H9 (cell line): ENCODE measurements at regions not wholly inside any gene's neighbourhood (a gene's known extent, or its start where the extent isn't known, plus 50 kb on each side); places are given as distances from the start of the nearest gene placed in this dataset.

Source experiments
- DNase-seq: peaks from one replicate; pipeline ENCODE4 v3.0.0-alpha.2; 2017
- H2AFZ ChIP-seq: one replicate; pipeline ENCODE4 v1.6.1; 2013; ENCODE audit warnings: mild to moderate bottlenecking, low read length, control low read depth, moderate library complexity
- H2AK5ac ChIP-seq: 2 replicates; pipeline ENCODE4 v1.6.1; 2013; ENCODE audit warnings: low read length, control low read depth, mixed read lengths; ENCODE audit not compliant: insufficient read length
- H2BK120ac ChIP-seq: one replicate; pipeline ENCODE4 v1.6.1; 2013; ENCODE audit warnings: low read depth, mild to moderate bottlenecking, low read length, control low read depth, inconsistent platforms; ENCODE audit not compliant: poor library complexity, severe bottlenecking
- H2BK12ac ChIP-seq: 2 replicates; pipeline ENCODE4 v1.6.1; 2013; ENCODE audit warnings: low read length, control low read depth, mixed read lengths, low read depth; ENCODE audit not compliant: insufficient read length
- H2BK15ac ChIP-seq: 2 replicates; pipeline ENCODE4 v1.6.1; 2013; ENCODE audit warnings: low read depth, low read length, control low read depth
- H2BK20ac ChIP-seq: one replicate; pipeline ENCODE4 v1.6.1; 2013; ENCODE audit warnings: low read depth, mild to moderate bottlenecking, low read length, control low read depth, inconsistent platforms; ENCODE audit not compliant: poor library complexity, severe bottlenecking
- H2BK5ac ChIP-seq: 2 replicates; pipeline ENCODE4 v1.6.1; 2013; ENCODE audit warnings: low read length, control low read depth, mixed read lengths; ENCODE audit not compliant: insufficient read length
- H3K14ac ChIP-seq: 2 replicates; pipeline ENCODE4 v1.6.1; 2013; ENCODE audit warnings: low read length, control low read depth; ENCODE audit not compliant: insufficient read depth
- H3K18ac ChIP-seq: 2 replicates; pipeline ENCODE4 v1.6.1; 2013; ENCODE audit warnings: low read depth, mild to moderate bottlenecking, mixed read lengths, low read length, control low read depth; ENCODE audit not compliant: insufficient read length
- H3K23ac ChIP-seq: 2 replicates; pipeline ENCODE4 v1.6.1; 2013; ENCODE audit warnings: low read length, control low read depth, mixed read lengths, low read depth; ENCODE audit not compliant: insufficient read length
- H3K23me2 ChIP-seq: 2 replicates; pipeline ENCODE4 v1.6.1; 2013; ENCODE audit warnings: low read depth, mild to moderate bottlenecking, mixed read lengths, low read length, control low read depth; ENCODE audit not compliant: insufficient read length, poor library complexity, severe bottlenecking
- H3K27ac ChIP-seq: 2 replicates; pipeline ENCODE4 v1.5.1; 2013; ENCODE audit warnings: low read length, control low read depth, mixed read lengths, low read depth; ENCODE audit not compliant: insufficient read length
- H3K27me3 ChIP-seq: 2 replicates; pipeline ENCODE4 v1.6.1; 2013; ENCODE audit warnings: low read length, control low read depth, inconsistent platforms; ENCODE audit not compliant: insufficient read depth
- H3K4ac ChIP-seq: 2 replicates; pipeline ENCODE4 v1.6.1; 2013; ENCODE audit warnings: low read depth, mild to moderate bottlenecking, control low read depth, inconsistent platforms, low read length, moderate library complexity
- H3K4me1 ChIP-seq: 2 replicates; pipeline ENCODE4 v1.6.1; 2013; ENCODE audit warnings: low read length, control low read depth, inconsistent platforms; ENCODE audit not compliant: insufficient read depth
- H3K4me2 ChIP-seq: 2 replicates; pipeline ENCODE4 v1.6.1; 2013; ENCODE audit warnings: low read length, control low read depth, mixed read lengths; ENCODE audit not compliant: insufficient read length, insufficient read depth
- H3K56ac ChIP-seq: 2 replicates; pipeline ENCODE4 v1.6.1; 2013; ENCODE audit warnings: low read depth, mild to moderate bottlenecking, mixed read lengths, low read length, control low read depth; ENCODE audit not compliant: insufficient read length
- H3K79me1 ChIP-seq: 2 replicates; pipeline ENCODE4 v1.6.1; 2013; ENCODE audit warnings: low read depth, mild to moderate bottlenecking, moderate library complexity, low read length, control low read depth, inconsistent platforms; ENCODE audit not compliant: insufficient read depth, poor library complexity, severe bottlenecking
- H3K79me2 ChIP-seq: 2 replicates; pipeline ENCODE4 v1.6.1; 2013; ENCODE audit warnings: low read length, control low read depth, inconsistent platforms; ENCODE audit not compliant: insufficient read depth
- H3K9ac ChIP-seq: 2 replicates; pipeline ENCODE4 v1.6.1; 2013; ENCODE audit warnings: low read length, control low read depth, mixed read lengths; ENCODE audit not compliant: insufficient read length; ENCODE audit errors: extremely low read depth
- H3K9me3 ChIP-seq: one replicate; pipeline ENCODE4 v1.6.1; 2013; ENCODE audit warnings: low read depth, low read length, inconsistent platforms; ENCODE audit not compliant: control insufficient read depth
- H3T11ph ChIP-seq: one replicate; pipeline ENCODE4 v1.6.1; 2013; ENCODE audit warnings: mild to moderate bottlenecking, low read length, control low read depth, inconsistent platforms
- H4K20me1 ChIP-seq: one replicate; pipeline ENCODE4 v1.6.1; 2013; ENCODE audit not compliant: control insufficient read depth, insufficient read length, insufficient read depth
- H4K5ac ChIP-seq: 2 replicates; pipeline ENCODE4 v1.6.1; 2013; ENCODE audit warnings: low read depth, mild to moderate bottlenecking, mixed read lengths, low read length, control low read depth; ENCODE audit not compliant: insufficient read length
- H4K8ac ChIP-seq: replicated peaks from 2 replicates; pipeline ENCODE4 v1.6.1; 2013; ENCODE audit warnings: low read length, control low read depth, mixed read lengths, low read depth; ENCODE audit not compliant: insufficient read length
- H4K91ac ChIP-seq: 2 replicates; pipeline ENCODE4 v1.6.1; 2013; ENCODE audit warnings: low read depth, mild to moderate bottlenecking, moderate library complexity, mixed read lengths, low read length, control low read depth; ENCODE audit not compliant: insufficient read length
- H3K27ac Mint-ChIP-seq, 3 experiments: 2 replicates in 2 of 3; 3 replicates in 1 of 3; pipeline ENCODE4 v1.8.0; 2020 to 2021; ENCODE audit warnings: mixed read lengths in 3 of 3, mild to moderate bottlenecking in 1 of 3, moderate library complexity in 1 of 3
- H3K27me3 Mint-ChIP-seq: 2 replicates; pipeline ENCODE4 v1.8.0; 2021; ENCODE audit warnings: low read depth, mild to moderate bottlenecking, moderate library complexity, mixed read lengths
- H3K36me3 Mint-ChIP-seq, 3 experiments: 2 replicates in 2 of 3; 3 replicates in 1 of 3; pipeline ENCODE4 v1.8.0; 2020 to 2021; ENCODE audit warnings: low read depth in 3 of 3, mixed read lengths in 3 of 3; ENCODE audit not compliant: insufficient read depth in 1 of 3
- H3K4me1 Mint-ChIP-seq, 2 experiments: 2 replicates each; pipeline ENCODE4 v1.8.0; 2020; ENCODE audit warnings: mixed read lengths in 2 of 2
- H3K4me3 Mint-ChIP-seq, 2 experiments: 2 replicates in 1 of 2; 3 replicates in 1 of 2; pipeline ENCODE4 v1.8.0; 2020 to 2021; ENCODE audit warnings: mild to moderate bottlenecking in 2 of 2, mixed read lengths in 2 of 2, moderate library complexity in 1 of 2
- H3K9me3 Mint-ChIP-seq, 2 experiments: 2 replicates in 1 of 2; 3 replicates in 1 of 2; pipeline ENCODE4 v1.8.0; 2020; ENCODE audit warnings: mild to moderate bottlenecking in 2 of 2, mixed read lengths in 2 of 2, moderate library complexity in 1 of 2
- WGBS: extraction: QIAGEN DNeasy Blood & Tissue Kit; methylation state at CpG from one replicate; pipeline ENCODE4 v1.1.7; 2013; ENCODE audit warnings: missing lambda C conversion rate, low lambda C conversion rate, mixed read lengths; ENCODE audit not compliant: insufficient read length; ENCODE audit errors: extremely low coverage; 5-methylcytosine and 5-hydroxymethylcytosine counted together
- TF ChIP-seq, protein P1 (sequence below): fragments of 200-600 bp; sonication (generic); conservative IDR thresholded peaks from 3 replicates; pipeline ENCODE4 v1.8.0; 2021; ENCODE audit warnings: antibody characterized with exemption, mild to moderate bottlenecking

DNA sequence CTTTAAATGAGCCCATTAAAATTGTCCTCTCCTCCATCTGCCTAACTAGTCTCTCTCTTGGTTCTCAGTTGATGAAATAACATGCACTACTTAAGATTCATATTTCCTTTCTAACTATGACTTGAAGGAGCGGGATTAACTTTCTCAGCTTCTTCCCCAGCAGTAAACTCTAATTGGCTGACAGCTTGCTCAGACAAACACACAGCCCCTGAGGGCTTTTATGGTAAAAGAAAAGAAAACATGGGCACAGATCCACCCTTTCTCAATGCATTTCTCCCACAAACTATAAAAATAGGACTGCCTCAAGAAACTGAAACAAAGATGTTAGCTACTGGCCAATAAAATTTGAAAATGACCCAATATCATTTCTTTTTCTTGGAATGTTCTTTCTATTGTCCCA lies 703.1 kb downstream of the ADGRL2 start:
- no peak overlapping the region for H4K8ac ChIP-seq
- H3K27me3 ChIP-seq, result no peaks in the 10 kb centered on the region
- no peak overlapping the region for H3K23ac ChIP-seq
- H4K20me1 ChIP-seq, result no peaks in the 10 kb centered on the region
- TF ChIP-seq, protein P1, sequence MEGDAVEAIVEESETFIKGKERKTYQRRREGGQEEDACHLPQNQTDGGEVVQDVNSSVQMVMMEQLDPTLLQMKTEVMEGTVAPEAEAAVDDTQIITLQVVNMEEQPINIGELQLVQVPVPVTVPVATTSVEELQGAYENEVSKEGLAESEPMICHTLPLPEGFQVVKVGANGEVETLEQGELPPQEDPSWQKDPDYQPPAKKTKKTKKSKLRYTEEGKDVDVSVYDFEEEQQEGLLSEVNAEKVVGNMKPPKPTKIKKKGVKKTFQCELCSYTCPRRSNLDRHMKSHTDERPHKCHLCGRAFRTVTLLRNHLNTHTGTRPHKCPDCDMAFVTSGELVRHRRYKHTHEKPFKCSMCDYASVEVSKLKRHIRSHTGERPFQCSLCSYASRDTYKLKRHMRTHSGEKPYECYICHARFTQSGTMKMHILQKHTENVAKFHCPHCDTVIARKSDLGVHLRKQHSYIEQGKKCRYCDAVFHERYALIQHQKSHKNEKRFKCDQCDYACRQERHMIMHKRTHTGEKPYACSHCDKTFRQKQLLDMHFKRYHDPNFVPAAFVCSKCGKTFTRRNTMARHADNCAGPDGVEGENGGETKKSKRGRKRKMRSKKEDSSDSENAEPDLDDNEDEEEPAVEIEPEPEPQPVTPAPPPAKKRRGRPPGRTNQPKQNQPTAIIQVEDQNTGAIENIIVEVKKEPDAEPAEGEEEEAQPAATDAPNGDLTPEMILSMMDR, result no peak
- H3K4ac ChIP-seq, result no peak overlapping the region
- no peak overlapping the region for H2BK20ac ChIP-seq
- no peak overlapping the region for H3K14ac ChIP-seq
- H2BK12ac ChIP-seq, result no peak overlapping the region
- H3K27me3 Mint-ChIP-seq, result no peaks in the 10 kb centered on the region
- H3K36me3 Mint-ChIP-seq, result no peaks in the 10 kb centered on the region
- no peak overlapping the region for H3K27ac Mint-ChIP-seq
- no peaks in the 10 kb centered on the region for H3K4me1 ChIP-seq
- H2BK5ac ChIP-seq, result no peak overlapping the region
- H3K18ac ChIP-seq, result no peak overlapping the region
- H2AK5ac ChIP-seq, result no peak overlapping the region
- no peak overlapping the region for H3K9ac ChIP-seq
- no peaks in the 10 kb centered on the region for H3K79me1 ChIP-seq
- no peak overlapping the region for H4K5ac ChIP-seq
- H3K9me3 Mint-ChIP-seq, result no peaks in the 10 kb centered on the region
- H3K4me2 ChIP-seq, result no peak overlapping the region
- no peak overlapping the region for H2BK120ac ChIP-seq
- no peaks in the 10 kb centered on the region for H3K4me1 Mint-ChIP-seq
- WGBS, result no CpG with 5 or more reads among the region's 1 CpG
- no peak overlapping the region for H2BK15ac ChIP-seq
- H3K79me2 ChIP-seq, result no peaks in the 10 kb centered on the region
- no peak overlapping the region for H3T11ph ChIP-seq
- H3K23me2 ChIP-seq, result no peaks in the 10 kb centered on the region
- H3K9me3 ChIP-seq, result no peaks in the 10 kb centered on the region
- H4K91ac ChIP-seq, result no peak overlapping the region
- H3K56ac ChIP-seq, result no peak overlapping the region
- DNase-seq, result no peak
- H2AFZ ChIP-seq, result no peak overlapping the region
- no peak overlapping the region for H3K4me3 Mint-ChIP-seq
- H3K27ac ChIP-seq, result no peak overlapping the region
